IMR-90 (cell line): ENCODE measurements at regions not wholly inside any gene's neighbourhood (a gene's known extent, or its start where the extent isn't known, plus 50 kb on each side); places are given as distances from the start of the nearest gene placed in this dataset.

Source experiments
- ATAC-seq: fragments of 200-7000 bp; cut with Tn5 transposase; 2 replicates; pipeline ENCODE4 v1.9.1; 2020; ENCODE audit warnings: low read depth, mild to moderate bottlenecking, moderate library complexity
- BruUV-seq: library from RNA; stranded (reverse); fragments of 400-500 nt; replicated peaks from 2 replicates; lab custom pipeline; 2021; lab: Mats Ljungman, UMichigan
- CTCF ChIA-PET: fragments of 300-600 bp; formaldehyde crosslinking; extraction: SDS; loops from one replicate; lab custom pipeline; 2021; ENCODE audit warnings: antibody characterized with exemption; lab: Yijun Ruan, JAX
- POLR2A ChIA-PET: fragments of 300-600 bp; sonication (Branson Sonifier 250); formaldehyde crosslinking; loops from one replicate; lab custom pipeline; 2022; ENCODE audit warnings: antibody characterized with exemption; ENCODE audit not compliant: unreplicated experiment; lab: Charles Lee
- DNase-seq: peaks from one replicate; pipeline ENCODE4 v3.0.0; 2013
- H2AFZ ChIP-seq: replicated peaks from 2 replicates; pipeline ENCODE3; 2013; ENCODE audit warnings: low read length, mild to moderate bottlenecking; ENCODE audit not compliant: poor library complexity
- H2AK5ac ChIP-seq: 2 replicates; pipeline ENCODE4 v1.6.1; 2013; ENCODE audit warnings: low read depth, low read length, inconsistent platforms
- H2AK9ac ChIP-seq: replicated peaks from 2 replicates; pipeline ENCODE3; 2013; ENCODE audit warnings: mild to moderate bottlenecking, low read depth, low read length, moderate library complexity; ENCODE audit not compliant: poor library complexity
- H2BK120ac ChIP-seq: 2 replicates; pipeline ENCODE4 v1.6.1; 2013; ENCODE audit warnings: low read depth, low read length, inconsistent platforms
- H2BK15ac ChIP-seq: 3 replicates; pipeline ENCODE4 v1.6.1; 2013; ENCODE audit warnings: low read depth, low read length, inconsistent platforms
- H2BK20ac ChIP-seq: 2 replicates; pipeline ENCODE4 v1.6.1; 2013; ENCODE audit warnings: low read depth, mild to moderate bottlenecking, inconsistent platforms, low read length, moderate library complexity
- H2BK5ac ChIP-seq: 2 replicates; pipeline ENCODE4 v1.6.1; 2013; ENCODE audit warnings: mild to moderate bottlenecking, low read depth, low read length, inconsistent platforms; ENCODE audit not compliant: poor library complexity, severe bottlenecking
- H3K14ac ChIP-seq: replicated peaks from 2 replicates; pipeline ENCODE4 v1.6.1; 2013; ENCODE audit warnings: low read depth, low read length, inconsistent platforms
- H3K18ac ChIP-seq: 2 replicates; pipeline ENCODE4 v1.6.1; 2013; ENCODE audit warnings: low read depth, low read length, control low read depth
- H3K23ac ChIP-seq: 2 replicates; pipeline ENCODE4 v1.6.1; 2013; ENCODE audit warnings: low read depth, low read length, inconsistent platforms
- H3K27ac ChIP-seq: 2 replicates; pipeline ENCODE4 v1.5.1; 2013; ENCODE audit warnings: mild to moderate bottlenecking, control low read depth, low read length; ENCODE audit not compliant: insufficient read depth
- H3K27me3 ChIP-seq: 2 replicates; pipeline ENCODE4 v1.6.1; 2013; ENCODE audit warnings: low read length; ENCODE audit not compliant: control insufficient read depth, insufficient read depth
- H3K36me3 ChIP-seq: 2 replicates; pipeline ENCODE4 v1.6.1; 2013; ENCODE audit warnings: low read length, mixed read lengths; ENCODE audit not compliant: control insufficient read depth, insufficient read depth
- H3K4ac ChIP-seq: 2 replicates; pipeline ENCODE4 v1.6.1; 2013; ENCODE audit warnings: low read depth, low read length, inconsistent platforms
- H3K4me1 ChIP-seq: 2 replicates; pipeline ENCODE4 v1.6.1; 2013; ENCODE audit warnings: low read length, mixed read lengths; ENCODE audit not compliant: control insufficient read depth, insufficient read depth
- H3K4me2 ChIP-seq: 2 replicates; pipeline ENCODE4 v1.6.1; 2013; ENCODE audit warnings: low read depth, mild to moderate bottlenecking, control low read depth, low read length, moderate library complexity
- H3K4me3 ChIP-seq: 2 replicates; pipeline ENCODE4 v1.5.1; 2013; ENCODE audit warnings: low read depth, mild to moderate bottlenecking, control low read depth, low read length, moderate library complexity; ENCODE audit not compliant: insufficient read depth
- H3K56ac ChIP-seq: 2 replicates; pipeline ENCODE4 v1.6.1; 2013; ENCODE audit warnings: low read length, inconsistent platforms; ENCODE audit not compliant: insufficient read depth; ENCODE audit errors: extremely low read depth
- H3K79me1 ChIP-seq, 2 experiments: 2 replicates each; pipeline ENCODE4 v1.6.1; 2013; ENCODE audit warnings: low read length in 2 of 2, inconsistent platforms in 1 of 2, low read depth in 1 of 2
- H3K9ac ChIP-seq: 2 replicates; pipeline ENCODE4 v1.6.1; 2013; ENCODE audit warnings: low read depth, low read length, control low read depth
- H3K9me1 ChIP-seq: 2 replicates; pipeline ENCODE4 v1.6.1; 2013; ENCODE audit warnings: low read length, inconsistent platforms; ENCODE audit not compliant: insufficient read depth
- H3K9me3 ChIP-seq: 2 replicates; pipeline ENCODE4 v1.6.1; 2013; ENCODE audit warnings: low read length; ENCODE audit not compliant: control insufficient read depth, insufficient read depth
- H4K20me1 ChIP-seq: 2 replicates; pipeline ENCODE4 v1.6.1; 2013; ENCODE audit warnings: low read length, inconsistent platforms; ENCODE audit not compliant: insufficient read depth
- H4K5ac ChIP-seq: 2 replicates; pipeline ENCODE4 v1.6.1; 2013; ENCODE audit warnings: mild to moderate bottlenecking, low read depth, low read length, control low read depth
- H4K8ac ChIP-seq, 2 experiments: 2 replicates each; pipeline ENCODE4 v1.6.1; 2013; ENCODE audit warnings: low read depth in 2 of 2, low read length in 2 of 2, control low read depth in 1 of 2, inconsistent platforms in 1 of 2
- H4K91ac ChIP-seq: 2 replicates; pipeline ENCODE4 v1.6.1; 2013; ENCODE audit warnings: low read depth, low read length, inconsistent platforms; ENCODE audit not compliant: insufficient read depth
- CHD1 ChIP-seq: IDR thresholded peaks from 2 replicates; pipeline ENCODE4 v1.6.1; 2012; ENCODE audit warnings: low read depth, low read length, improper control_type of control experiment
- ELK1 ChIP-seq: fragments of 150-350 bp; IDR thresholded peaks from 2 replicates; pipeline ENCODE4 v1.6.1; 2016; ENCODE audit warnings: low read depth, mild to moderate bottlenecking, low read length, moderate library complexity, borderline replicate concordance
- MAZ ChIP-seq: IDR thresholded peaks from 2 replicates; pipeline ENCODE4 v1.6.1; 2012; ENCODE audit warnings: low read depth, mild to moderate bottlenecking, low read length, improper control_type of control experiment, moderate library complexity, borderline replicate concordance
- RFX5 ChIP-seq: IDR thresholded peaks from 2 replicates; pipeline ENCODE4 v1.8.0; 2012; ENCODE audit warnings: low read depth, mild to moderate bottlenecking, low read length, moderate library complexity
- dilution Hi-C: fragments of 300-500 bp; cut with HindIII; formaldehyde crosslinking; loops from one replicate; pipeline ENCODE4 v1.14.3; 2018; ENCODE audit warnings: low sequenced_read_pairs; ENCODE audit not compliant: unreplicated experiment
- in situ Hi-C: fragments of 300-500 bp; cut with MboI; formaldehyde crosslinking; loops from 3 replicates; pipeline ENCODE4 v1.14.3; 2019; ENCODE audit warnings: low sequenced_read_pairs, inconsistent platforms, mixed read lengths
- intact Hi-C: fragments of 100-400 bp; cut with micrococcal nuclease; formaldehyde crosslinking; loops from 2 replicates; pipeline ENCODE4 v1.10.0; 2022

GRCh38 chr20:12455148-12455547, 537.5 kb downstream of the BTBD3 start:
- H3K9me1 ChIP-seq, result no peaks in the 10 kb centered on the region
- no peak overlapping the region for H2BK20ac ChIP-seq
- TF ChIP-seq ELK1 (no peak), MAZ (no peak), RFX5 (no peak), CHD1 (no peak)
- no TSS peak for BruUV-seq
- no peak overlapping the region for H2BK5ac ChIP-seq
- H3K56ac ChIP-seq, result no peak overlapping the region
- H2AK5ac ChIP-seq, result no peak overlapping the region
- ATAC-seq, result no peak
- no peaks in the 10 kb centered on the region for H3K27me3 ChIP-seq
- H3K79me1 ChIP-seq, result no peaks in the 10 kb centered on the region
- peaks cover 3% of the 10 kb centered on the region for H3K9me3 ChIP-seq
- H4K8ac ChIP-seq, result no peak overlapping the region
- dilution Hi-C loops, result no loop called here
- no peak overlapping the region for H2AFZ ChIP-seq
- in situ Hi-C loops, result no loop called here
- H2BK120ac ChIP-seq, result no peak overlapping the region
- H3K4me2 ChIP-seq, result no peak overlapping the region
- intact Hi-C loops, result no loop called here
- H3K4me3 ChIP-seq, result no peak overlapping the region
- H4K5ac ChIP-seq, result no peak overlapping the region
- no peaks in the 10 kb centered on the region for H4K20me1 ChIP-seq
- H3K27ac ChIP-seq, result no peak overlapping the region
- H3K4me1 ChIP-seq, result no peaks in the 10 kb centered on the region
- DNase-seq, result no peak
- no peaks in the 10 kb centered on the region for H3K36me3 ChIP-seq
- CTCF ChIA-PET, result no interaction called here
- no peak overlapping the region for H2AK9ac ChIP-seq
- no peak overlapping the region for H3K18ac ChIP-seq
- no peak overlapping the region for H3K9ac ChIP-seq
- no peak overlapping the region for H4K91ac ChIP-seq
- no peak overlapping the region for H3K4ac ChIP-seq
- no peak overlapping the region for H3K14ac ChIP-seq
- POLR2A ChIA-PET, result no interaction called here
- H3K23ac ChIP-seq, result no peak overlapping the region
- H2BK15ac ChIP-seq, result no peak overlapping the region
